Upper lobe of left lung (tissue), 4 donors: ENCODE measurements at regions not wholly inside any gene's neighbourhood (a gene's known extent, or its start where the extent isn't known, plus 50 kb on each side); places are given as distances from the start of the nearest gene placed in this dataset.
"Not testable (repeated sequence)": the region's sequence is repeated elsewhere in the genome, so short reads cannot be mapped to it uniquely, and the experiment has no call there.

ENCODE experiments used
- CTCF ChIP-seq, 6 experiments: fragments of 450-650 bp in 4 of 6; fragments of 200-600 bp in 2 of 6; sonication (generic) in 2 of 6; IDR thresholded peaks; one replicate each; pipeline ENCODE4 v1.5.1; 2016 to 2019; ENCODE audit warnings: antibody characterized with exemption in 6 of 6
- EP300 ChIP-seq, 4 donors: sonication (generic); formaldehyde crosslinking; IDR thresholded peaks; one replicate each; pipeline ENCODE4 v1.5.1; 2017; ENCODE audit warnings: antibody characterized with exemption in 4 of 4, control low read depth in 2 of 4
- POLR2A ChIP-seq, 4 donors: fragments of 450-650 bp; IDR thresholded peaks; one replicate each; pipeline ENCODE4 v1.5.1; 2016 to 2017; ENCODE audit warnings: antibody characterized with exemption in 4 of 4, mild to moderate bottlenecking in 2 of 4

DNA sequence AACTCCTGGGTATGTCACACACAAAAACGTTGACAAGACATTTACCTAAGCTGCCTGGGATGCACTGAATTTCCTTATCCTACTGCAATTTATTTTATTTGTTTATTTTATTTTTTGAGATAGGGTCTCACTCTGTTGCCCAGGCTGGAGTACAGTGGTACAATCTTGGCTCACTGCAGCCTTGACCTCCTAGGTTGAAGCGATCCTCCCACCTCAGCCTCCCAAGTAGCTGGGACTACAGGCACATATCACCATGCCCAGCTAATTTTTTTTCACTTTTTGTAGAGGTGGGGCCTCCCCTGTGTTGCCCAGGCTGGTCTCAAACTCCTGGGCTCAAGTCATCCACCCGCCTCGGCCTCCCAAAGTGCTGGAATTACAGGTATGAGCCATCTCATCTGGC is 147.5 kb upstream of the SOD1 start:
- not testable (repeated sequence) for TF ChIP-seq POLR2A, CTCF, EP300 (IDR thresholded peaks at IDR 0.05)
